IPS DF 4.7 (cell line): ENCODE measurements at regions not wholly inside any gene's neighbourhood (a gene's known extent, or its start where the extent isn't known, plus 50 kb on each side); places are given as distances from the start of the nearest gene placed in this dataset.

Experiments used
- DNase-seq: peaks from one replicate; pipeline ENCODE4 v3.0.0-alpha.2; 2013; ENCODE audit warnings: low spot score; ENCODE audit errors: extremely low read depth

- no peak for DNase-seq
These were observed 302.8 kb upstream of the GOLIM4 start for GRCh38 chr3:168398371-168399025.

GRCh38 chr3:168396861-168397260 lies 301.1 kb upstream of the GOLIM4 start:
- no peak for DNase-seq

- DNase-seq: no peak
These were observed 299.8 kb upstream of the GOLIM4 start for GRCh38 chr3:168395551-168395950.

GRCh38 chr3:168394439-168394838 lies 298.7 kb upstream of the GOLIM4 start:
- no peak for DNase-seq

- DNase-seq: no peak
These were observed 290.6 kb upstream of the GOLIM4 start for GRCh38 chr3:168386301-168386700.

- no peak for DNase-seq
These were observed 289.3 kb upstream of the GOLIM4 start for GRCh38 chr3:168384990-168385389.

GRCh38 chr3:168383573-168383972 lies 287.8 kb upstream of the GOLIM4 start:
- no peak for DNase-seq

GRCh38 chr3:168371846-168372245 lies 276.1 kb upstream of the GOLIM4 start:
- no peak for DNase-seq

- DNase-seq: no peak
These were observed 269.2 kb upstream of the GOLIM4 start for GRCh38 chr3:168364967-168365366.

GRCh38 chr3:168362661-168363247 lies 267.0 kb upstream of the GOLIM4 start:
- no peak for DNase-seq

- DNase-seq: no peak
These were observed 266.4 kb upstream of the GOLIM4 start for GRCh38 chr3:168362156-168362555.

- no peak for DNase-seq
These were observed 265.3 kb upstream of the GOLIM4 start for GRCh38 chr3:168360993-168361392.

- DNase-seq: no peak
These were observed 247.5 kb upstream of the GOLIM4 start for GRCh38 chr3:168342946-168343850.

- DNase-seq: no peak
These were observed 246.5 kb upstream of the GOLIM4 start for GRCh38 chr3:168341956-168342936.

- no peak for DNase-seq
These were observed 245.6 kb upstream of the GOLIM4 start for GRCh38 chr3:168341192-168341815.

- no peak for DNase-seq
These were observed 242.4 kb upstream of the GOLIM4 start for GRCh38 chr3:168338161-168338560.

GRCh38 chr3:168336276-168336675 lies 240.6 kb upstream of the GOLIM4 start:
- DNase-seq: no peak

GRCh38 chr3:168333410-168333935 lies 237.7 kb upstream of the GOLIM4 start:
- no peak for DNase-seq

GRCh38 chr3:168331756-168332155 lies 236.0 kb upstream of the GOLIM4 start:
- no peak for DNase-seq

GRCh38 chr3:168330983-168331382 lies 235.3 kb upstream of the GOLIM4 start:
- DNase-seq: no peak
